ENCODE measurements at regions not wholly inside any gene's neighbourhood (a gene's known extent, or its start where the extent isn't known, plus 50 kb on each side); places are given as distances from the start of the nearest gene placed in this dataset.

DNA sequence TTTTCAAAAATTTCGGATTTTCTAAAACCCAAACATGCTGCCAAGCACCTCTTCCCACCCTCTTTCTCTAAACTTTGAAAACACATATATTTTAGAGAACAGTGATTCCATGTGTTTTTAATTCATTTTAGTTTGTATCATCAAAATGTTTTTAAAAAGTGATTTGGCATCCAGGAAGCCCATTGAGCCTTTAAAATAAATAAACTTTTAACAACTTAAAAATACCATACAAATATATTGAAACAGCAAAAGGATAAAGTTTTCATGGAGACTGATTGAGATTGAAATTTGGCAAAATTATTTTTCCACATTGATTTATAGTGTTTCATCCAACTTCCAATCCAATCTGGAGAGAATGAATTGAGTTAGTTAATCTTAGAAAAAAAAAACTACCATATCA is 374.7 kb downstream of the CD109 start:
- H3K4me3 ChIP-seq = no peak overlapping the region
- DNase-seq = no peak
- no peaks in the 10 kb centered on the region for H3K9me3 ChIP-seq (replicated peaks in 1 of 3)
- no peak overlapping the region for H3K27ac ChIP-seq
- TF ChIP-seq POLR2A (IDR thresholded peaks at IDR 0.05) = no peak
- TF ChIP-seq, protein P1, sequence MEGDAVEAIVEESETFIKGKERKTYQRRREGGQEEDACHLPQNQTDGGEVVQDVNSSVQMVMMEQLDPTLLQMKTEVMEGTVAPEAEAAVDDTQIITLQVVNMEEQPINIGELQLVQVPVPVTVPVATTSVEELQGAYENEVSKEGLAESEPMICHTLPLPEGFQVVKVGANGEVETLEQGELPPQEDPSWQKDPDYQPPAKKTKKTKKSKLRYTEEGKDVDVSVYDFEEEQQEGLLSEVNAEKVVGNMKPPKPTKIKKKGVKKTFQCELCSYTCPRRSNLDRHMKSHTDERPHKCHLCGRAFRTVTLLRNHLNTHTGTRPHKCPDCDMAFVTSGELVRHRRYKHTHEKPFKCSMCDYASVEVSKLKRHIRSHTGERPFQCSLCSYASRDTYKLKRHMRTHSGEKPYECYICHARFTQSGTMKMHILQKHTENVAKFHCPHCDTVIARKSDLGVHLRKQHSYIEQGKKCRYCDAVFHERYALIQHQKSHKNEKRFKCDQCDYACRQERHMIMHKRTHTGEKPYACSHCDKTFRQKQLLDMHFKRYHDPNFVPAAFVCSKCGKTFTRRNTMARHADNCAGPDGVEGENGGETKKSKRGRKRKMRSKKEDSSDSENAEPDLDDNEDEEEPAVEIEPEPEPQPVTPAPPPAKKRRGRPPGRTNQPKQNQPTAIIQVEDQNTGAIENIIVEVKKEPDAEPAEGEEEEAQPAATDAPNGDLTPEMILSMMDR (IDR thresholded peaks at IDR 0.05) = no peak
- no peaks in the 10 kb centered on the region for H3K36me3 ChIP-seq (replicated peaks in 1 of 2)
- 45 to 55% (median 49%) methylated on average over 1 of the region's 1 CpG for WGBS, 4 donors
- intact Hi-C loops (cut with DNase I) = no loop called here
- H3K27me3 ChIP-seq = no peaks in the 10 kb centered on the region
- no peaks in the 10 kb centered on the region for H3K4me1 ChIP-seq (replicated peaks in 1 of 2)

DNA sequence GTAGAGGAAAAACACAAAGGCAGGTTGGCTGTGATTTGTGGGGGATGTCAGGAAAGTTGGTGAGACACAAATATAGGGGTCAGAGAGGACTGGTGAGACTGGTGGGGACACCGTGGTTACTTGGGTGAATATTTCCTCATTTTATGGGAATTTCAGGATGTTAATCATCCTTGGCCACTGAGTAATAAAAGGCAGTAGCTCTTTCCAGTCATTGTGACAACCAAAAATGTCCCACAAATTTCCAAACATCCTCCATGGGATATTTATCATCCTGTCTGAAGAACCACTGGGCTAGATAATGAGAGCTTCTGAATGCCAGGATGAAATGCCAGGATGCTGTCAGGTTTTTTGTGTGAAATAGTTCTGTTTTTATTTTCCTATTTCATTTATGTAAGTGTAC is 374.1 kb downstream of the CD109 start:
- Histone ChIP-seq H3K27me3 (no peaks in the 10 kb centered on the region), H3K9me3 (replicated peaks in 1 of 3) (no peaks in the 10 kb centered on the region), H3K36me3 (replicated peaks in 1 of 2) (no peaks in the 10 kb centered on the region), H3K27ac (no peak overlapping the region), H3K4me3 (no peak overlapping the region), H3K4me1 (replicated peaks in 1 of 2) (no peaks in the 10 kb centered on the region)
- intact Hi-C loops (cut with DNase I) = no loop called here
- no peak for DNase-seq
- 55 to 61% (median 58%) methylated on average over 1 of the region's 1 CpG for WGBS, 4 donors
- TF ChIP-seq POLR2A (IDR thresholded peaks at IDR 0.05) = no peak
- TF ChIP-seq, protein P1 (IDR thresholded peaks at IDR 0.05) = no peak

DNA sequence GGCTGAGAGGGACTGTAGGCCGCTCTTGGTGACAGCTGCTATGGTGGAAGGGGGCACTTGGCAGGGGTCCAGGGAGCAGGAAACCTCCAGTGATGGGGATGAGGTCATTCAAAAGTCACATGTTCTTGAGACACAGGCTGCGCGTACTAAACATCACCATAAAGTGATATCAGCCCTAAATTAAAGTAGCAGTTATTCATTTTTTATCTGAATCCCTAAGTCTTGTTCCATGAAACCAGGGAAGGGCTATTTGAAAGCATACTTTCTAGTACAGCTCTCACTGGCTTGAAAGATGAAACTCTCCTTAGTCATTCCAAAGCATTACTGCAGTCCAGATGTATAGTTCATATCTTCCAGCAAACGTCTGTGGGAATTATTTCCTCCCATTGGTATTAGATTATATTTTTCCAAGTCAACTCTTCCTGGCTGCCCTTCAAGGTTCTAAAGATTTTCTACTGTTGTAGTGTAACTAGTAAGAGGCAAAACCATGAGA is 373.1 kb downstream of the CD109 start:
- DNase-seq = no peak
- H3K27me3 ChIP-seq = no peaks in the 10 kb centered on the region
- no peak overlapping the region for H3K27ac ChIP-seq
- intact Hi-C loops (cut with DNase I) = no loop called here
- no peak overlapping the region for H3K4me3 ChIP-seq
- H3K36me3 ChIP-seq (replicated peaks in 1 of 2) = no peaks in the 10 kb centered on the region
- H3K4me1 ChIP-seq (replicated peaks in 1 of 2) = no peaks in the 10 kb centered on the region
- H3K9me3 ChIP-seq (replicated peaks in 1 of 3) = no peaks in the 10 kb centered on the region
- WGBS, 4 donors = 70 to 76% (median 72%) methylated on average over 4 of the region's 4 CpGs
- TF ChIP-seq, protein P1 (IDR thresholded peaks at IDR 0.05) = no peak
- no peak for TF ChIP-seq POLR2A (IDR thresholded peaks at IDR 0.05)

DNA sequence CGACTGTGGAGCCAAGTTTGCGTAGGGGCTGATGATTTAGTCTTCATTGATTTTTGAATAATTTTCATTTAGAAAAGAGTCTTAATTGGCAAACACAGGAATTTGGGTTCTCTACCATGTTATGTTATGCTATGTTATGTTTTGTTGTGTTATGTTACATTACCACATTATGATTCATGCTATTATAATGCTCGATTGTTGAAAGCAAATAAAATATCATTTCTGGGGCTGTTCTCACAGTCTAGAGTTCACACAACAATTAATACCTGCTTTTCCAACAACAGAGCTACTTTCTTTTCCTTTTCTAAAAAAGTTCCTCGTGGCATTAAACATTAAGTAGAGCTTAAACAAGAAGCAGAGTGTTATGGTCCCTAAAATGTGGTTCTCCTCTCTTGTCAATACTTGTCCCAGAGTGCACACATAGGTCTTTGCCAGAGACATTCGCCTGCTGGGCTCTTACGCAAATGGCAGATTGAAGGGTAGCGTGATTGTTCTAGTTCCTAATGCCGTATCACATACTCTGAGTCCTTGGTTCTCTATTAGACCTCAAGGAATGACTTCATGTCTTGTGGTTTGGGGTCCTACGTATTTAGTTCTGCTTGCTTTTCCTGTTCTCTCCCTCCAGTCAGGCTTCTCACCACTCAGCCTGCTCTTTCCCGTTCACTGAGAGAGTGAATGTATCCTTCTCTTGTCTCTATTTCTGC is 370.3 kb downstream of the CD109 start:
- no peak for TF ChIP-seq POLR2A (IDR thresholded peaks at IDR 0.05)
- TF ChIP-seq, protein P1 (IDR thresholded peaks at IDR 0.05) = no peak
- Histone ChIP-seq H3K27me3 (no peaks in the 10 kb centered on the region), H3K27ac (no peak overlapping the region), H3K4me3 (no peak overlapping the region), H3K9me3 (replicated peaks in 1 of 3) (no peaks in the 10 kb centered on the region), H3K4me1 (replicated peaks in 1 of 2) (no peaks in the 10 kb centered on the region), H3K36me3 (replicated peaks in 1 of 2) (no peaks in the 10 kb centered on the region)
- no peak for DNase-seq
- 65 to 74% (median 71%) methylated on average over 10 of the region's 10 CpGs for WGBS, 4 donors
- intact Hi-C loops (cut with DNase I) = no loop called here
